ENCODE measurements at regions not wholly inside any gene's neighbourhood (a gene's known extent, or its start where the extent isn't known, plus 50 kb on each side); places are given as distances from the start of the nearest gene placed in this dataset.
A peak's percentile ranks its signal among the peaks of the same experiment; 100 is the strongest.

DNA sequence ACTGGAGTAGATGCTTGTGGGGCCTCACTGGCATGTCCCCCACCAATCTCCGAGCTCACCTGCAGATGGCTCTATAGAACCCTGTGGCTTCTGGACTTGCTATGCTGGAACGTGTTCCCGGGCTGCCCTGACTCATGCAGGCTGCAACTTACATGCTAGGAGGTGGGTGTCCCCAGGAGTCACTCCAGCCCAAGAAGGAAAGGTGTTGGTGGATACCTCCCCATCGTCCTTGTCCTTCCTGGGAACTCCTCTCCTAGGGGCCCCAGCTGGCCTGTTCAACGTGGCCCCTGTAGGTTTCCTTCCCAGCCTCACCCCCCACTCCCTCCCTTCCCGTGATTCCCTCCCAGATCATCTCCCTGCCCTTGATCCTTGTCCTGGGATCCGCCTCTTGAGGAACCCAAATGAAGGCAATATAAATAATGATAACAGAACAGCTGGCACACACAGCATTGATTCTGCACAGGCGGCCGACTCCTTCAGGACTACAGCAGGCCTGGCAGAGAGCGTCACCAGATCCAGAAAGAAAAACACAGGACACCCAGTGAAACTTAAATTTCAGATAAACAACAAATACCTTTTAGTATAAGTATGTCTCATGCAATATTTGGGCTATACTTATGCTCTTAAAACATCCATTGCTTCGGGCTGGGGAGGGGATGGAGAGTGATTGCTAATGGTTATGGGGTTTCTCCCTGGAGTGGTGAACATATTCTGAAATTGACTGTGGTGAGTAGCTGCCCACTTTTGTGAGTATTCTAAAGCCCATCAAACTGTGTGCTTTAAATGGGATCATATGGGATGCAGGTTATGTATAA is 221.1 kb upstream of the GSE1 start:
- DNase-seq (ENCODE audit: low spot score): no peak

- no peak for DNase-seq (ENCODE audit: low spot score)
These were observed 220.1 kb upstream of the GSE1 start for GRCh38 chr16:85392756-85393673.

DNA sequence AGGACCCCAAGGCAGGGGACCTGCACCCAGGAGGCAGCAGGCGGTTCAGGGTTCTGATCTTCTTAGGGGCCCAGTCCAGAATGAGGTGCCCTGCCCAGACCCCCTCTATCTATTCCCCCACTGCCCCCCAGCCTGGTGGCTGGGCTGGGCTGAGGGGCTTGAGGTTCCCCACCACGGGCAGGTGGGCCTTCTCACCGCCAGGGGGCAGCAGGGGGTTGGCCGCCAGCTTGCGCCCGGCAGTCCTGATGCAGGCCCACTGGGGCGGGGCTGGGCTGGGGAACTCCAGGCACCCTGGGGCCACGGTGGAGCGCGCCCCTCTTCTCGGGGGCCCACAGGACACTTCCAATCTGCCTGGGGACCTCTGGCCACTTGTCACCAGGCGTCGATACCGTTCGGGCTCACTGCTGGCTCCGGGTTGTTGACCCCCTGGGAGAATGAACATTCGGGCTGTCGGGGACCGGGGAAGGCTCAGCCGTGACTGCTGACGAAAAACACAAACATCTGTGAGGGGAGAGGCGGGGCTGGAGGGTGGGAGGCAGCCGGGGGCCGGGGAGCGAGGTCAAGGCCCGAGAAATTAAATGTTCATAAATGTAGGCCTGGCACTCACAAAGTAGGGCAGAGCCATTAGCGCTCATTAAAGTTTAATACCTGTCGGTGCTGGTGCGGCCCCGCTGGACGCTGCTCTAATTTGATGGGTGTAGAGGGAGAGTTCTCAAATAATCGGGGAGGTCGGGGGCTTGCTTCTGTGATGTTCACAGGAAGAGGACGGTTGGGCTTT is 219.3 kb upstream of the GSE1 start:
- DNase-seq (ENCODE audit: low spot score): peak; percentile 89

DNA sequence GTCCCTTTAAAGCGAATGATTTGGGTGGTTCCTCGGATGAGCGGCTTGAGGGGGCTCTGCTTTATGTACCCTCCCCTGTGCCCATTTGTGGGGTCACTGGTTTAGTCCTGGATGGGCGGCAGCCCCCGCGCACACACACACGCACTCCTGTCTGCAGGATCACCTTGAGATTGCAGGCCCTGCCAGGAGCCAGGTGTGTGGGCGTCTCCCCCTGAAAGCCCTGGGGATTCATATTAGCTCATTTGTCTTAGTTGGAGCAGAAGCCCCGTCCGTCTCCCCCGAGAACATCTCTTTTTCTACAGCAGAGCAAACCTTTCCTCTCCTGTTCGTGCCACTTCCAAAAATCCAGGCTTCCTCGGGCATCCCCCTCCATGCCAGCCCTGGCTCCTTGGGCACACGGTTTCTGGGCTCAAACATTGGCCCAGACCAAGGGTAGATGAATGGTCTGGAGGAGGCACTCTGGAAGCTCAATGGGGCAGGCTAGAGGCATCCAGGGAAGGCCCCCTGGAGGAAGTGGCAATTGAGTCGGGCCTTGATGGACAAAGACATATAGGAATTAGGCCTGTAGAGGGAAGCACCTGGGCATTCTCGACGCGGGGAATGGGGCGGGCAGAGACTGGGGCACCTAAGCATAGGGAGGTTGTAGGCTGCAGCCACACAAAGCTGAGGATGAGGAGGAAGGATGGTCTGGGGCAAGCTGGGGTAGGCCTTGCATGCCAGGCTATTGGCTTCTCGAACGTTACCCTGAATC is 218.5 kb upstream of the GSE1 start:
- no peak for DNase-seq (ENCODE audit: low spot score)

- no peak for DNase-seq (ENCODE audit: low spot score)
These were observed 217.8 kb upstream of the GSE1 start for GRCh38 chr16:85395207-85395912.

DNA sequence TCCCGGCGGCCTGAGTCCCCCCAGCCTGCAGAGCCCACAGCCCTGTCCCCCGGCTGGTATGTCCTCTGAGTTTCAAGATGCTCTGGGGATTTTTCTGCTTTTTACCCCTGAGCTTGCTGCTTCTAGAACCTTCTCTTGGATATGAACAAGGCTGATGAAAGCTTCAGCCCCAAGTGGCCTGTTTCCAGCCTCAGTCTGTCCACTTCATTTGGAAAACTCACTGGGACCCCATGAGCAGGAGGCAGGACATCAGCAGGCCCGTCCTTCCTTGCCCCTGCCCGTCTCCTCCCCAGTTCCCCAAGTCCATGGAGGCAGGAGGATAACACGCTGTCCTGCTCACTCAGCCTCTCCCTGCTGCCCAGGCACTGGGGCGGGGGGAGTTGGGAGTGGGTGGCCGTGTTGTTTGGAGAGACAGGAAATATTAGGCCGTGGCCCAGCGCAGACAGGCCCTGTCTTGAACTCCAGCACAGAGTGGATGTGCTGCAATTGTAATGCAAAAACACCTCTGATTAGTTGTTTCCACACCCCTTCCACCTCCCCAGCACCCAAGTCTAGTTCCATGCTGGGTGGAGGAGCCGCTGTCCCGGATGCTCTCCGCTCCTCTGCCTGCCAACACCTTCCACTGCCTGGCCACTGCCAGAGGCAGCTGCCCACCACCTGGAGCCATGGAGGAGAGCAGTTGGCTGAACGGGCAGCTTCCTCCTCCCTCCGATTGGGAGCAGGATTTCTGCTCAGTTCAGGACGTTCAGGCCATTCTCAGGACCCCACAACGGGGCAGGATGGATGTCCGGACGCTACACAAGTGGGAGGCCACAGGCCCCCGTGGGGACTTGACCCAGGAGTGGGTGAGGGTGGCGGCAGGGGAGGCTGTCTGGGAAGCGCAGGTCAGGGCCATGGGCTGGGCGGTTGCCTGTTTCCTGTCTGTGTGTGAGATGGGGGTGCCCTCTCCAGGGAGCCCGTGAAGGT is 216.9 kb upstream of the GSE1 start:
- no peak for DNase-seq (ENCODE audit: low spot score)

DNA sequence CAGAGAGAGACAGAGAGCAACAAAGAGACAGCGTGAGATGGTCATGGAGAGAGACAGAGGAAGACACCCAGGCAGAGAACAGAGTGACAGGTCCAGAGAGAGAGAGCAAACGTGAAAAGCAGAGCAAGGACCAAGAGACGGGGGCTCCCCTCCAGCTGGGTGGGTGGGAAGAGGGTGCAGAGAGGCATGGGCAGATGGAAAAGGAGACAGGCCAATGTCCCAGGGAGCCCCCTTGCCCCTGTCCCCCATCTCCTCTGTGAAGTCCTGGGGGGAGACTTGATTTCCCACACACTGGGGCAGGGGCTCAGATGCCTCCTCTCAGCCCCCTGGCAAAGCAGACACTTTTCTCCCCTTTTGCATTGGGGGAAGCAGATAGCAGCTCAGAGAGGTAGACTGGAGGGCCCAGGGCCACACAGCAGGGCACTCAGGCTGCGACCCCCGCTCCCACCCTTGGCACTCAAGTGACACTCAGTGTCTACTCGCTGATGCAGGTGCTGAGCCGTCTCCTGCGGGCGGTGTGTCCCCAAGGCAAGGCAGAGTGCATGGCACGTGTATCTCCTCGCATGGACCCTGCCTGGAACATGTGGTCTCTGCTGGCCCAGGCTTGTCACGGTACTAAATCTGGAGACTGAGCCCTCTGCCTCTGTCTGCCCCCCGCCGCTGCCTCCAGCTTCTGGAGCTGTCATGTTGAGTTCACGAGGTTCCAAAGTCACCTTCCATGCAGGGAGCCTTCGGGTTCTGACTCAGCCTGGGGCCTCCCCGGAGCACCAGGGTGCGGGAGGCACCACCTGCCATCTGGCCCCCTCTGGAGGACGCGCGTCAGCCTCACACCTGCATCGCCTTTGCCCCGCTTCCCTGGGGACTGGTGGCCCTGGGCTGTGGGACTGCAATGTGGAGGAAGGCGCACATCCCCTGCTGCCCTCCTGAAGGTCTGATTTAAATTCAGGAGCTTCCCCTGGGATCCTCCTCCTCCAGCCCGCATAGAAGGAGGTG is 215.9 kb upstream of the GSE1 start:
- DNase-seq (ENCODE audit: low spot score): peak; percentile 25

GRCh38 chr16:85398050-85398451 is 215.1 kb upstream of the GSE1 start:
- DNase-seq (ENCODE audit: low spot score): no peak

- DNase-seq (ENCODE audit: low spot score): no peak
These were observed 214.2 kb upstream of the GSE1 start for GRCh38 chr16:85398688-85399582.

- DNase-seq (ENCODE audit: low spot score): no peak
These were observed 213.4 kb upstream of the GSE1 start for GRCh38 chr16:85399583-85400284.

DNA sequence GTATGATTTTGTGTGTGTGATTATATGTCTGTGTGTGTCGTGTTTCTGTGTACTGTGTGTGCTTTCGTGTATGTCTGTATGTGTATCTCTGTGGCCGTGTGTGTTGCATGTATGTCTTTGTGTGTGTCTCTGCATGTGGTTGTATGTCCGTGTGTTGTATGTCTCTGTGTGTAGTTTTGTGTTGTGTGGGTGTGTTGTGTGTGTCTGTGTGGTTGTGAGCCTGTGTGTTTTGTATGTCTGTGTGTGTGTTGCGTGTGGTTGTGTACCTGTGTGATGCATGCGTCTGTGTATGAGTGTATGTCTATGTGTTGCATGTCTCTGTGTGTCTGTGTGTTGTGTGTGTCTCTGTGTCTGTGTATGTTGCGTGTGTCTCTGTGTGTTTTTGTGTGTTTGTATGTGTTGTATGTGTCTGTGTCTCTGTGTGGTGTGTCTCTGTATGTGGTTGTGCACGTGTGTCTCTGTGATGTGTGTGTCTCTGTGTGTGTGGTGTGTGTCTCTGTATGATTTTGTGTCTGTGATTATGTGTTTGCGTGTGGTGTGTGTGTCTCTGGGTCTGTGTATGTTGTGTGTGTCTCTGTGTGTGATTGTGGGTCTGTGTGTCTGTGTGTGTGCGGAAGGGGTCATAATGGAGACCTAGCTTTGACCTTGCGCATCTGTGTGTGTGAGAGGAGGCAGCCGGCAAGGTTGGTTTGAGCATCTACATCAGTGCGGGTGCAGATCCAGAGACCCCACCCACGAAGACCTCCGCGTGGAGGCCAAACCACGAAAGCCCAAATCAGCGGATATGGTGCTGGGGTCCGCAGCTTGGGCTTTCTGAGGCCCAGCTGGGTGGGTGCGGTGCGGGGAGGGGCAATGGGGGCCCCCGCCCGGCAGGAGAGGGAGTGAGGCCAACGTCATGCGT is 212.6 kb upstream of the GSE1 start:
- no peak for DNase-seq (ENCODE audit: low spot score)

- DNase-seq (ENCODE audit: low spot score): no peak
These were observed 211.7 kb upstream of the GSE1 start for GRCh38 chr16:85401370-85401916.

GRCh38 chr16:85401917-85402766 is 211.0 kb upstream of the GSE1 start:
- DNase-seq (ENCODE audit: low spot score): no peak

GRCh38 chr16:85402910-85403692 is 210.0 kb upstream of the GSE1 start:
- no peak for DNase-seq (ENCODE audit: low spot score)

Measured in germinal center (tissue), 1 donor.